K562 (cell line): ENCODE measurements at regions not wholly inside any gene's neighbourhood (a gene's known extent, or its start where the extent isn't known, plus 50 kb on each side); places are given as distances from the start of the nearest gene placed in this dataset.

ENCODE experiments used
- CBX2 ChIP-seq: fragments of 200-600 bp; sonication (generic); IDR thresholded peaks from one replicate; pipeline ENCODE4 v1.6.1; 2012; ENCODE audit warnings: mild to moderate bottlenecking, low read length, inconsistent platforms; ENCODE audit not compliant: insufficient read depth, poor library complexity, severe bottlenecking
- CCAR2 ChIP-seq: fragments of 200-400 bp; formaldehyde crosslinking; IDR thresholded peaks from 2 replicates; pipeline ENCODE4 v1.6.1; 2017; ENCODE audit warnings: mild to moderate bottlenecking, low read depth, low read length
- CEBPB ChIP-seq: fragments of 450-650 bp; IDR thresholded peaks from 2 replicates; pipeline ENCODE4 v1.6.1; 2016; ENCODE audit warnings: missing genetic modification characterization, missing compliant biosample characterization
- MYNN ChIP-seq, 2 experiments: sonication (generic); formaldehyde crosslinking in 1 of 2; IDR thresholded peaks; 2 replicates each; pipeline versions ENCODE4 v1.5.0 to v1.6.1; 2016 to 2020; ENCODE audit warnings: antibody characterized with exemption in 1 of 2, missing genetic modification reagents in 1 of 2
- POLR2A ChIP-seq: fragments of 450-650 bp; conservative IDR thresholded peaks from 2 replicates; pipeline ENCODE4 v1.6.1; 2016

GRCh38 chr12:124377981-124378509, 83.2 kb downstream of the RFLNA start:
- TF ChIP-seq CBX2 (no peak), MYNN (IDR thresholded peaks at IDR 0.05) (no peak), MYNN (CRISPR knock-in tag; IDR thresholded peaks at IDR 0.05) (no peak), CCAR2 (no peak), CEBPB (tag) (no peak), POLR2A (no peak)
